Activated CD8-positive, alpha-beta memory T cell treated with anti-CD3 and anti-CD28 coated beads, Interleukin-2, amount 50 U/mL, for 24 hours (primary cell): ENCODE measurements at regions not wholly inside any gene's neighbourhood (a gene's known extent, or its start where the extent isn't known, plus 50 kb on each side); places are given as distances from the start of the nearest gene placed in this dataset.
"Not testable (repeated sequence)": the region's sequence is repeated elsewhere in the genome, so short reads cannot be mapped to it uniquely, and the experiment has no call there.

Source experiments
- DNase-seq: peaks from one replicate; pipeline ENCODE4 v3.0.0-alpha.2; 2020; ENCODE audit errors: extremely low read depth

GRCh38 chr15:26126070-26126469 is 262.9 kb upstream of the ATP10A start:
- no peak for DNase-seq

GRCh38 chr15:26125664-26126063 is 262.5 kb upstream of the ATP10A start:
- DNase-seq: no peak

DNA sequence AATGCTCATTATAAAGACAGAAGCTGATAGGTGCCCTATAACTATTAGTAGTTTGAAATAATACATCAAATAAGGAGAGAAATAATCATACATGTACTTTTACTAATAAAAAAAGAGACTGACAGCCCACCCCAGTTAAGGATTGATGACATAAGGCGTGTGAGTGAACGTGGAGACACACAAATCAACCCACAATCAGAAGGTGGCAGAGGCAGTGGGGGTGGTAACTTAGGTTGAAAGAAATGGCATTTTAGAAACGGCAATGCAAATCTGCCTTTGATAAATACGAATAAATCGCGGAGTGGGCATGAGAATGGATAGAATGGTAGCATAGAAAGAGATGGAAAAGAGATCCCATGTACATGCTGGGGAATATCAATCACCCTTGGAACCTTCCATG is 256.2 kb upstream of the ATP10A start:
- DNase-seq: no peak

- no peak for DNase-seq
Observed at GRCh38 chr15:26115229-26115943, 252.3 kb upstream of the ATP10A start.

- not testable (repeated sequence) for DNase-seq
Observed at GRCh38 chr15:26114128-26114527, 251.0 kb upstream of the ATP10A start.

GRCh38 chr15:26113296-26113695 is 250.2 kb upstream of the ATP10A start:
- no peak for DNase-seq

GRCh38 chr15:26109203-26109602 is 246.1 kb upstream of the ATP10A start:
- DNase-seq: no peak

DNA sequence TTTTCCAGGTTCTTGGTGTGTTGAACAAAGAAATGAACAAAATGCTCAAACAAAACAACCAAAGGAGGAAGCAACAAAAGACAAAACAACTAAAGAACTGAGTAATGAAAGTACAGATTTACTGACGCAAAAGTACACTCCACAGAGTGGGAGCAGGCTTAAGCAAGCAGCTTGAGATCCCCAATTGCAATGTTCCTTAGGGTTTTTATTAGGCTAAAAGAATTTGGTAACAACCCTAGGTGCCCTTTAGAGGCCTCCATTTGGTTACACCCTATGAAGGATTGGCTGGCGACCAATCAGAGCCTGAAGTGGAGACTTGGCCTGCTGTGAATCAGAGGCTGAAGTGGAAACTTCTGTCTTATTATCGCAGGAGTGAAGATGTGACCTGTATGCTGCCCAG is 243.4 kb upstream of the ATP10A start:
- no peak for DNase-seq

GRCh38 chr15:26103002-26103404 is 239.9 kb upstream of the ATP10A start:
- DNase-seq: no peak

- DNase-seq: no peak
Observed at GRCh38 chr15:26102365-26102764, 239.2 kb upstream of the ATP10A start.

DNA sequence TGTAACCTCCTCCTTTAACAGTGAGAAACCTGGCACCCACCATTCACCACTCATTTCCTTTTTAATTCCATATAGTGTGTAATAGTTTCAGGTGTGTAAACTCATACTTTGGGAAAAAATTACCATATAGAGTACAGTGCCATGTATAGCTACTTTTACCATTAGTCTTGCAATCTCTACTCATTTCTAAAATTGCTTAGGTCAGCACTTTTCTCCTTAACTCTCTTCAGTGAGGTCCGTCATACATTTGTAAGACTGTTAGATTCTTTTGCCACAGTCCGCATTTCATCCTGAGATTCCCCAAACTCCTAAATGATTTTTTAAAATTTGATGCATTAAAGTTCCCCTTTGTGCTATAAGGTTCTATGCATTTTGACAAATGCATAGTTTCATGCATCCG is 238.3 kb upstream of the ATP10A start:
- DNase-seq: no peak

DNA sequence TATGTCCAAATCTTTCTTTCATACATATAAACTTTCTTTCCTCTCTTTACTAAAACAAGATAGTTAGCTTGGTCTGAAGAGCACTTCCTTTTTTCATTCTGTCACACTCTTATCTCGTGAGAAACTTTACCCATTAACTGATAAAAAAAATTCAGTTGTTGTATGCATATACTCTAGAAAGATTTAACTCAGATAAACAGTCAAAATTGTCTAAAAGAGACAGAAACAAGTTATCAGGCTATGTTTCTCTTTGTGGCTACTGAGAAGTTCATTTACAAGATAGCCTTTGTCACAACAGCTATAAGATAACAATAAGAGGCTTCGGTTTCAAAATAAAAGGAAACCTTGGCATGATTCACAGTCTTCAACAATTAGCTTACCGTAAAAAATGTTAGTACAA is 235.7 kb upstream of the ATP10A start:
- no peak for DNase-seq

- DNase-seq: no peak
Observed at GRCh38 chr15:26097216-26097615, 234.1 kb upstream of the ATP10A start.

DNA sequence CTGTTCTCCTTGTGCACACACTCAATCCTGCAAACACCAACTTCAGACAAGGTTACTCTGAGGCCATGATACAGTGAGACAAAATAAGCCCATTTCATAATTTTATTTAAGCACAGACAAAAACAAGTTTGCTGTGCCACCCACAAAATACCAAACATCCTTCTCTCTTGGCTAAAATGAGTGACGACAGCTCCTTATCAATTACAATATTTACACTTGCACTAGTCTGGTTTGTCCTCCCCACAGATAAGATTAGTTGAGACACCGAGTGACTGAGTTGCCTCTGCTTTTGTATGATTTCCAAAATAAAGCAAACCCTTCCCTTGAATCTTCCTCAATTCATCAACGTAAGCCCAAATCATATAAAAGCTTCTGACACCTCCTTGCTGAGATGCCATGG is 233.5 kb upstream of the ATP10A start:
- DNase-seq: no peak

GRCh38 chr15:26095710-26096330 is 232.7 kb upstream of the ATP10A start:
- DNase-seq: no peak

DNA sequence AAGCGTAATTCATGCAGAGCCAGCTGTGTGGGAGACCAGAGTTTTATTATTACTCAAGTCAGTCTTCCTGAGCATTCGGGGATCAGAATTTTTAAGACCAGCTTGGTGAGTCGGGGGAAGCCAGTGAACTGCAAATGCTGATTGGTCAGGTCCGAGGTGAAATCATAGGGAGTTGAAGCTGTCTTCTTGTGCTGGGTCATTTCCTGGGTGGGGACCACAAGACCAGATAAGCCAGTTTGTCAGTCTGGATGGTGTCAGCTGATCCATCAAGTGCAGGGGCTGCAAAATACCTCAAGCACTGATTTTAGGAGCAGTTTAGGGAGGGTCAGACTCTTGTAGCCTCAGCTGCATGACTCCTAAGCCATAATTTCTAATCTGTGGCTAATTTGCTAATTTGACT is 228.1 kb upstream of the ATP10A start:
- DNase-seq: no peak

GRCh38 chr15:26087881-26088280 is 224.8 kb upstream of the ATP10A start:
- no peak for DNase-seq

DNA sequence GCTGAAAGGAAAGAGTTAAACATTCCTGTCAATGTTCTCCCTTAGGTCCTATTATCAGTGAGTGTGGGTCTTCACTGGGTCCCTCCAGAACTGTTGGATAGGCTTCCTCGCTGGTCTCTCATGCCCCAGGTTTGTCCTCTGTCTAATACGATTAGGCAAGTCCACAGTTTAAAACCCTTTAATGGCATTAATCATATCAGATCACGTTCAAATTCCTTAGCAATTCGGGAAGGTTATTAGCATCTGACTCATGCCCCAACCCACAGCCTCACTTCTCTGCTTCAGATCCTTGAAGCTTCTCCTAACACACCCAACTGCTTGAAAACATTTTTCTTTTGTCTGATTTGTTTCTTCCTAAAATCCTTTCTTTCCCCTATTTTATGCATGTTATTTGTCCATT is 224.3 kb upstream of the ATP10A start:
- no peak for DNase-seq

DNA sequence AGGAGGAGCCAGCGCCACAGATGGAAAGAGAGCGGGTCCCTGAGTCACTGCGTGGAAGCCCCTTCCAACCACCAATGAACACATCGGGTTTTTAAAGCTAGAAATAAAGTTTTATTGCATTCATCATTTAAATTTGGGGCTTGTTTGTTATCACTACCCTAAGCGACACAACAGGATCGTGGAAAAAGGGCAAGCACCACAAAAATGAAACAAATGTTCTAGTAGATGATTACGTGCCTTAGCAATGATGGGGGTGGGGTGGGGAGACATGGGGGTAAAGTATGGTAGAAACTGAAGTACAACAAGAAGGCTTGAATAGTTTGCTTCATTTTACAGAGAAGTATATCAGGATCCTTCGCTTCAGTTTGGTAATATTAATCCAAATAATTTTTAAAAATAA is 221.6 kb upstream of the ATP10A start:
- no peak for DNase-seq

DNA sequence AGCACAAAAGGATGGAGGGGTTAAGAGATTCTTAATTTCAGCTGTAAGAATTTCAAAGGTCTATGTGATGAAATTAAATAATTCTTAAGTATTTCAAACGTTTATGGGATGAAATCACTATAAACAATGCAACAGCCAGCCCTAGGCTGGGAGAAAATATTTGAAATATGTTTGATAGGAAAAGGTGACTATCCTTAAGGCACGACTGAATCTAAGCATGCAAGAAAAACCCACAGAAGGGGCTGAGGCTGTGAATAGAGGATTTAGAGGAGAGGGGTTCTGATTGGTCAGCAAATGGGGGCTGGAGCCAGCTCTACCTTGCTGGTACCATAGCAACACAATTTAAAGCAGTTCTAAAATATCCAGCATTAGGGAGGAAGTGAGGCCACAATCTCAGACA is 220.8 kb upstream of the ATP10A start:
- no peak for DNase-seq

DNA sequence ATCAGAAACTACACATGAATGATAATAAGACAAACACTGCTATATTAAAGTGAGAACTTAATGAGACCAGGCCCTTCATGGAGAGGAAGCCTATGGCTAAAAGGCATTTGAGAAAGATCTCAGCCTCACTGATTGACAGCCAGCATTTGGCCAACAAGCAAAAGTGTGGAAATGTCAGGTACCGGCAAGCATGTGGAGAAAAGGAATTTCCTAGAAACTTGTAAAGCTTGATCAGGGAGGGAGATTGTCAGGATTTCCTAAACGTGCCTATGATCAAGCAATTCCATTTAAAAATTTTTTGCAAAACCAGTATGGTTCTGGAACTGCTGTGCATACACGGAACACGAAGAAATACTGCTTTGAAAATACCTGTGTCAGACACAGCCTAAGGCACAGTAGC is 220.3 kb upstream of the ATP10A start:
- no peak for DNase-seq

DNA sequence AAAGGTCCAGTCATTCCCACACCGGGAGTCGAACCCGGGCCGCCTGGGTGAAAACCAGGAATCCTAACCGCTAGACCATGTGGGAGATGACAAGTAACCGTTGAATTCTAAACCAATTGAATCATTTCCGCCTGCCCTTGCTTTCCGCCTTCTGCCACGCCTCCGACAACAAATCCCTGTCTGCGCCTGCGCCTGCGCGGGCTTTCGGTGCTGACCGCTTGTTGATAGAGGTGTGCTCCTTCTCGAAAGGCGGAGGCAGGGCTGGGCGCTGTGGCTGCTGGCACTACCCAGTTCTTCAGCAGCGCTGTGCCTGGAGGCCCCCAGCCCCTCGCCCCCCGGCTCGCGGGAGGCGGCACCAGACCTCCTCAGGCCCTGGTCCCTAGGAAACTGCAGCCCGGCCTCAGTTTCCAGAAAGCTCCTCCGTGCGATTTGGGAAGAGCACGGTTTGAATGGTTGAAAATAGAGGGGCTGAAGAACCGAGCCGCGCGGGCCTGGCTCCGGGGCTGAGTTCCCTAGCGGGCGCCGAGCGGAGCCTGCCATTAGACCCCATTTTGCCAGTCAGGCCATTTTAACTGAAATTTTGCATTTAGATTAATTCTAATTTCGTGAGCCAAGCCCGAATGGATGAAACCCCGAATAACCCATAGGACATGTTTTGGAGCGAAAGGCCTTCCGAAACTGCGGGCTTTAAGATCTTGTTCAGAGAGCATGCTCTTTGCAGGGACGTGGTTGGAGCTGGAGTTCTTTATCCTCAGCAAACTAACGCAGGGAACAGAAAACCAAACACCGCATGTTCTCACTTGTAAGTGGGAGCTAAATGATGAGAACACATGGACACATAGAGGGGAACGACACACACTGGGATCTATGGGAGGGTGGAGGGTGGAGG is 219.3 kb upstream of the ATP10A start:
- DNase-seq: peak; percentile 91

GRCh38 chr15:26081758-26082220 is 218.7 kb upstream of the ATP10A start:
- DNase-seq: no peak
